ENCODE measurements at regions not wholly inside any gene's neighbourhood (a gene's known extent, or its start where the extent isn't known, plus 50 kb on each side); places are given as distances from the start of the nearest gene placed in this dataset.

GRCh38 chr10:2979306-2979705, 88.0 kb upstream of the PFKP start:
- intact Hi-C loops (cut with DNase I; ENCODE audit: low total_unique reads) (no loop called here), in situ Hi-C loops (cut with MboI; ENCODE audit: low pct_ligation_motif_present in 1 of 4, low pct_unique_long_range_greater_than_20kb in 1 of 4, low sequenced_read_pairs in 3 of 4) (no loop called here)
- H3K4me1 ChIP-seq: no peaks in the 10 kb centered on the region
- no peak overlapping the region for H3K27ac ChIP-seq
- 67 to 84% methylated on average over 5 to 8 of the region's 8 CpGs for WGBS, 2 donors (ENCODE audit: low coverage in 1 of 2)
- no peak for DNase-seq
- no peaks in the 10 kb centered on the region for H3K9me3 ChIP-seq
- no peaks in the 10 kb centered on the region for H3K36me3 ChIP-seq
- TF ChIP-seq POLR2AphosphoS5 (IDR thresholded peaks at IDR 0.05) (no peak), CTCF (IDR thresholded peaks at IDR 0.05) (no peak), EP300 (IDR thresholded peaks at IDR 0.05; ENCODE audit: low read depth) (no peak)
- no peak overlapping the region for H3K4me3 ChIP-seq
- peaks cover 4% of the 10 kb centered on the region for H3K27me3 ChIP-seq

GRCh38 chr10:2978574-2979273, 88.6 kb upstream of the PFKP start:
- no peak overlapping the region for H3K4me3 ChIP-seq
- no peak for TF ChIP-seq EP300 (IDR thresholded peaks at IDR 0.05; ENCODE audit: low read depth)
- TF ChIP-seq POLR2AphosphoS5 (IDR thresholded peaks at IDR 0.05): no peak
- no peak for TF ChIP-seq CTCF (IDR thresholded peaks at IDR 0.05)

GRCh38 chr10:2978111-2978510, 89.2 kb upstream of the PFKP start:
- no peak for DNase-seq
- intact Hi-C loops (cut with DNase I; ENCODE audit: low total_unique reads) (no loop called here), in situ Hi-C loops (cut with MboI; ENCODE audit: low pct_ligation_motif_present in 1 of 4, low pct_unique_long_range_greater_than_20kb in 1 of 4, low sequenced_read_pairs in 3 of 4) (no loop called here)
- peaks cover 4% of the 10 kb centered on the region for H3K27me3 ChIP-seq
- 9 to 14% methylated on average over 2 of the region's 2 CpGs for WGBS, 2 donors (ENCODE audit: low coverage in 1 of 2)
- no peak overlapping the region for H3K27ac ChIP-seq
- TF ChIP-seq POLR2A (IDR thresholded peaks at IDR 0.05): no peak
- TF ChIP-seq EP300 (IDR thresholded peaks at IDR 0.05; ENCODE audit: low read depth): no peak
- peak in 4 of 5 experiments; percentile 26 to 36 (median 32) for TF ChIP-seq CTCF (IDR thresholded peaks at IDR 0.05)
- TF ChIP-seq POLR2AphosphoS5 (IDR thresholded peaks at IDR 0.05): no peak
- H3K36me3 ChIP-seq: no peaks in the 10 kb centered on the region
- H3K4me1 ChIP-seq: no peaks in the 10 kb centered on the region
- H3K4me3 ChIP-seq: no peak overlapping the region
- H3K9me3 ChIP-seq: no peaks in the 10 kb centered on the region

More at GRCh38 chr10:2978574-2979273, 88.6 kb upstream of the PFKP start:
- in situ Hi-C loops (cut with MboI; ENCODE audit: low pct_ligation_motif_present in 1 of 4, low pct_unique_long_range_greater_than_20kb in 1 of 4, low sequenced_read_pairs in 3 of 4) (no loop called here), intact Hi-C loops (cut with DNase I; ENCODE audit: low total_unique reads) (no loop called here)
- Histone ChIP-seq H3K27me3 (peaks cover 4% of the 10 kb centered on the region), H3K9me3 (no peaks in the 10 kb centered on the region), H3K36me3 (no peaks in the 10 kb centered on the region), H3K4me1 (no peaks in the 10 kb centered on the region), H3K27ac (no peak overlapping the region)
- WGBS, 2 donors (ENCODE audit: low coverage in 1 of 2): 80 to 81% methylated on average over 3 to 8 of the region's 8 CpGs
- DNase-seq: no peak

GRCh38 chr10:2974503-2975207, 92.7 kb upstream of the PFKP start:
- no peak for DNase-seq
- in situ Hi-C loops (cut with MboI; ENCODE audit: low pct_ligation_motif_present in 1 of 4, low pct_unique_long_range_greater_than_20kb in 1 of 4, low sequenced_read_pairs in 3 of 4) (no loop called here), intact Hi-C loops (cut with DNase I; ENCODE audit: low total_unique reads) (no loop called here)
- no peak overlapping the region for H3K27ac ChIP-seq
- H3K4me3 ChIP-seq: no peak overlapping the region
- WGBS, 2 donors (ENCODE audit: low coverage in 1 of 2): 71 to 86% methylated on average over 5 to 12 of the region's 12 CpGs
- no peaks in the 10 kb centered on the region for H3K36me3 ChIP-seq
- no peaks in the 10 kb centered on the region for H3K4me1 ChIP-seq
- TF ChIP-seq POLR2AphosphoS5 (IDR thresholded peaks at IDR 0.05): no peak
- no peak for TF ChIP-seq EP300 (IDR thresholded peaks at IDR 0.05; ENCODE audit: low read depth)
- TF ChIP-seq CTCF (IDR thresholded peaks at IDR 0.05): no peak
- no peak for TF ChIP-seq POLR2A (IDR thresholded peaks at IDR 0.05)
- no peaks in the 10 kb centered on the region for H3K9me3 ChIP-seq
- H3K27me3 ChIP-seq: no peaks in the 10 kb centered on the region
